Superior temporal gyrus (tissue), 1 donor: ENCODE measurements at regions not wholly inside any gene's neighbourhood (a gene's known extent, or its start where the extent isn't known, plus 50 kb on each side); places are given as distances from the start of the nearest gene placed in this dataset.

Experiments
- DNase-seq: peaks from one replicate; pipeline ENCODE4 v3.0.0-alpha.2; 2016; ENCODE audit errors: extremely low spot score

GRCh38 chr14:71489742-71490141, 442.5 kb upstream of the RGS6 start:
- DNase-seq, result no peak

GRCh38 chr14:71491931-71492330, 440.3 kb upstream of the RGS6 start:
- DNase-seq, result no peak

- no peak for DNase-seq
Observed at GRCh38 chr14:71492346-71492745, 439.9 kb upstream of the RGS6 start.

- DNase-seq, result no peak
Observed at GRCh38 chr14:71497645-71498086, 434.6 kb upstream of the RGS6 start.

- no peak for DNase-seq
Observed at GRCh38 chr14:71498212-71498611, 434.0 kb upstream of the RGS6 start.

GRCh38 chr14:71499018-71499417, 433.2 kb upstream of the RGS6 start:
- DNase-seq, result no peak

- no peak for DNase-seq
Observed at GRCh38 chr14:71507681-71508080, 424.5 kb upstream of the RGS6 start.

GRCh38 chr14:71508901-71509300, 423.3 kb upstream of the RGS6 start:
- DNase-seq, result no peak

- no peak for DNase-seq
Observed at GRCh38 chr14:71511152-71511551, 421.1 kb upstream of the RGS6 start.

- DNase-seq, result peak; percentile 33
Observed at GRCh38 chr14:71514941-71515919, 417.0 kb upstream of the RGS6 start.

GRCh38 chr14:71521238-71522135, 410.7 kb upstream of the RGS6 start:
- no peak for DNase-seq

GRCh38 chr14:71523630-71524319, 408.5 kb upstream of the RGS6 start:
- DNase-seq, result no peak

- DNase-seq, result no peak
Observed at GRCh38 chr14:71524320-71524982, 407.8 kb upstream of the RGS6 start.

GRCh38 chr14:71525663-71526221, 406.5 kb upstream of the RGS6 start:
- DNase-seq, result peak; percentile 21

- DNase-seq, result no peak
Observed at GRCh38 chr14:71526388-71526787, 405.8 kb upstream of the RGS6 start.

- no peak for DNase-seq
Observed at GRCh38 chr14:71527838-71528237, 404.4 kb upstream of the RGS6 start.

GRCh38 chr14:71529848-71530247, 402.4 kb upstream of the RGS6 start:
- no peak for DNase-seq

GRCh38 chr14:71532344-71532743, 399.9 kb upstream of the RGS6 start:
- DNase-seq, result no peak

- no peak for DNase-seq
Observed at GRCh38 chr14:71532790-71533189, 399.4 kb upstream of the RGS6 start.

- no peak for DNase-seq
Observed at GRCh38 chr14:71533390-71533789, 398.8 kb upstream of the RGS6 start.

GRCh38 chr14:71533800-71534199, 398.4 kb upstream of the RGS6 start:
- DNase-seq, result no peak
